PC-9 (cell line): ENCODE measurements at regions not wholly inside any gene's neighbourhood (a gene's known extent, or its start where the extent isn't known, plus 50 kb on each side); places are given as distances from the start of the nearest gene placed in this dataset.

ENCODE experiments used
- BruUV-seq: library from RNA; stranded (reverse); fragments of 400-500 nt; replicated peaks from 2 replicates; lab custom pipeline; 2021; lab: Mats Ljungman, UMichigan
- CTCF ChIA-PET: fragments of 300-600 bp; sonication (Branson Sonifier 250); formaldehyde crosslinking; loops from one replicate; lab custom pipeline; 2022; ENCODE audit warnings: antibody characterized with exemption; lab: Charles Lee
- POLR2A ChIA-PET: fragments of 300-600 bp; sonication (Branson Sonifier 250); formaldehyde crosslinking; loops from one replicate; lab custom pipeline; 2022; ENCODE audit warnings: antibody characterized with exemption; ENCODE audit not compliant: unreplicated experiment; lab: Charles Lee
- DNase-seq, 2 experiments: peaks; one replicate each; pipeline versions ENCODE4 v3.0.0 to v3.0.0-alpha.2; 2015 to 2022; ENCODE audit warnings: mixed read lengths in 1 of 2
- H2AFZ ChIP-seq: fragments of 200-600 bp; sonication (generic); 2 replicates; pipeline ENCODE4 v1.8.1; 2017; ENCODE audit warnings: antibody characterized with exemption
- H3F3A ChIP-seq: fragments of 200-600 bp; sonication (generic); 2 replicates; pipeline ENCODE4 v1.8.1; 2017; ENCODE audit warnings: antibody characterized with exemption, mild to moderate bottlenecking, low read depth; ENCODE audit not compliant: insufficient read depth
- H3K27ac ChIP-seq: fragments of 200-600 bp; sonication (generic); 2 replicates; pipeline ENCODE4 v1.6.1; 2016; ENCODE audit warnings: mixed run types
- H3K27me3 ChIP-seq: fragments of 200-600 bp; sonication (generic); 2 replicates; pipeline ENCODE4 v1.6.1; 2016; ENCODE audit warnings: low read depth, mixed run types; ENCODE audit not compliant: insufficient read depth
- H3K36me3 ChIP-seq: fragments of 200-600 bp; sonication (generic); 2 replicates; pipeline ENCODE4 v1.6.1; 2016; ENCODE audit warnings: low read depth, mixed run types
- H3K4me1 ChIP-seq: fragments of 200-600 bp; sonication (generic); replicated peaks from 2 replicates; pipeline ENCODE4 v1.6.1; 2016; ENCODE audit warnings: mixed run types; ENCODE audit not compliant: insufficient read depth
- H3K4me2 ChIP-seq: fragments of 200-600 bp; sonication (generic); 2 replicates; pipeline ENCODE4 v1.6.1; 2017; ENCODE audit warnings: mixed run types
- H3K4me3 ChIP-seq: fragments of 200-600 bp; sonication (generic); 2 replicates; pipeline ENCODE4 v1.6.1; 2016; ENCODE audit warnings: mixed run types
- H3K79me2 ChIP-seq: fragments of 200-600 bp; sonication (generic); 2 replicates; pipeline ENCODE4 v1.6.1; 2017; ENCODE audit warnings: low read depth, mixed run types
- H3K9me2 ChIP-seq: fragments of 200-600 bp; sonication (generic); 2 replicates; pipeline ENCODE4 v1.8.1; 2017; ENCODE audit warnings: mild to moderate bottlenecking; ENCODE audit not compliant: insufficient read depth
- H3K9me3 ChIP-seq: fragments of 200-600 bp; sonication (generic); 2 replicates; pipeline ENCODE4 v1.8.1; 2016; ENCODE audit warnings: low read depth; ENCODE audit not compliant: insufficient read depth
- H4K20me1 ChIP-seq: fragments of 200-600 bp; sonication (generic); 2 replicates; pipeline ENCODE4 v1.8.1; 2017; ENCODE audit not compliant: insufficient read depth
- EZH2 ChIP-seq: fragments of 200-600 bp; sonication (generic); IDR thresholded peaks from 2 replicates; pipeline ENCODE4 v1.8.0; 2017; ENCODE audit warnings: antibody characterized with exemption, low read depth
- intact Hi-C: fragments of 100-400 bp; cut with micrococcal nuclease; formaldehyde crosslinking; loops from one replicate; pipeline ENCODE4 v1.10.0; 2022; ENCODE audit not compliant: unreplicated experiment
- TF ChIP-seq, protein P1 (sequence below): fragments of 200-600 bp; sonication (generic); conservative IDR thresholded peaks from 2 replicates; pipeline ENCODE4 v1.6.1; 2017; ENCODE audit warnings: mixed run types, antibody characterized with exemption, mild to moderate bottlenecking, moderate library complexity

GRCh38 chr10:131033166-131034085 lies 278.1 kb downstream of the TCERG1L start:
- ChIA-PET CTCF (no interaction called here), POLR2A (no interaction called here)
- Histone ChIP-seq H3K4me3 (no peak overlapping the region), H3K9me2 (no peaks in the 10 kb centered on the region), H3K36me3 (no peaks in the 10 kb centered on the region), H4K20me1 (no peaks in the 10 kb centered on the region), H3F3A (no peaks in the 10 kb centered on the region), H3K4me1 (no peaks in the 10 kb centered on the region), H3K27me3 (peaks cover 50% of the 10 kb centered on the region), H2AFZ (no peak overlapping the region), H3K27ac (no peak overlapping the region), H3K4me2 (no peak overlapping the region), H3K79me2 (no peaks in the 10 kb centered on the region), H3K9me3 (no peaks in the 10 kb centered on the region)
- no peak for DNase-seq
- intact Hi-C loops: no loop called here
- no peak for TF ChIP-seq EZH2
- TF ChIP-seq, protein P1, sequence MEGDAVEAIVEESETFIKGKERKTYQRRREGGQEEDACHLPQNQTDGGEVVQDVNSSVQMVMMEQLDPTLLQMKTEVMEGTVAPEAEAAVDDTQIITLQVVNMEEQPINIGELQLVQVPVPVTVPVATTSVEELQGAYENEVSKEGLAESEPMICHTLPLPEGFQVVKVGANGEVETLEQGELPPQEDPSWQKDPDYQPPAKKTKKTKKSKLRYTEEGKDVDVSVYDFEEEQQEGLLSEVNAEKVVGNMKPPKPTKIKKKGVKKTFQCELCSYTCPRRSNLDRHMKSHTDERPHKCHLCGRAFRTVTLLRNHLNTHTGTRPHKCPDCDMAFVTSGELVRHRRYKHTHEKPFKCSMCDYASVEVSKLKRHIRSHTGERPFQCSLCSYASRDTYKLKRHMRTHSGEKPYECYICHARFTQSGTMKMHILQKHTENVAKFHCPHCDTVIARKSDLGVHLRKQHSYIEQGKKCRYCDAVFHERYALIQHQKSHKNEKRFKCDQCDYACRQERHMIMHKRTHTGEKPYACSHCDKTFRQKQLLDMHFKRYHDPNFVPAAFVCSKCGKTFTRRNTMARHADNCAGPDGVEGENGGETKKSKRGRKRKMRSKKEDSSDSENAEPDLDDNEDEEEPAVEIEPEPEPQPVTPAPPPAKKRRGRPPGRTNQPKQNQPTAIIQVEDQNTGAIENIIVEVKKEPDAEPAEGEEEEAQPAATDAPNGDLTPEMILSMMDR: no peak
- no TSS peak for BruUV-seq

- CTCF ChIA-PET: no interaction called here
These were observed 277.1 kb downstream of the TCERG1L start for GRCh38 chr10:131034451-131034850.

GRCh38 chr10:131035779-131036178 lies 275.7 kb downstream of the TCERG1L start:
- Histone ChIP-seq H3K9me3 (no peaks in the 10 kb centered on the region), H3K27me3 (peaks cover 33% of the 10 kb centered on the region), H2AFZ (no peak overlapping the region), H3K36me3 (no peaks in the 10 kb centered on the region), H3F3A (no peaks in the 10 kb centered on the region), H3K4me1 (no peaks in the 10 kb centered on the region), H3K4me3 (no peak overlapping the region), H3K79me2 (no peaks in the 10 kb centered on the region), H4K20me1 (no peaks in the 10 kb centered on the region), H3K4me2 (no peak overlapping the region), H3K27ac (no peak overlapping the region), H3K9me2 (no peaks in the 10 kb centered on the region)
- no TSS peak for BruUV-seq
- intact Hi-C loops: no loop called here
- no peak for DNase-seq
- TF ChIP-seq EZH2: no peak
- TF ChIP-seq, protein P1: no peak
- POLR2A ChIA-PET: no interaction called here
- CTCF ChIA-PET: no interaction called here

More at GRCh38 chr10:131034451-131034850, 277.1 kb downstream of the TCERG1L start:
- no peak for DNase-seq
- no TSS peak for BruUV-seq
- POLR2A ChIA-PET: no interaction called here
- Histone ChIP-seq H3K79me2 (no peaks in the 10 kb centered on the region), H3K4me3 (no peak overlapping the region), H3K9me3 (no peaks in the 10 kb centered on the region), H2AFZ (no peak overlapping the region), H3K27ac (no peak overlapping the region), H3K4me2 (no peak overlapping the region), H3K4me1 (no peaks in the 10 kb centered on the region), H4K20me1 (no peaks in the 10 kb centered on the region), H3K9me2 (no peaks in the 10 kb centered on the region), H3K27me3 (peaks cover 41% of the 10 kb centered on the region), H3F3A (no peaks in the 10 kb centered on the region), H3K36me3 (no peaks in the 10 kb centered on the region)
- TF ChIP-seq EZH2: no peak
- TF ChIP-seq, protein P1: no peak
- intact Hi-C loops: no loop called here
